ENCODE measurements at regions not wholly inside any gene's neighbourhood (a gene's known extent, or its start where the extent isn't known, plus 50 kb on each side); places are given as distances from the start of the nearest gene placed in this dataset.

DNA sequence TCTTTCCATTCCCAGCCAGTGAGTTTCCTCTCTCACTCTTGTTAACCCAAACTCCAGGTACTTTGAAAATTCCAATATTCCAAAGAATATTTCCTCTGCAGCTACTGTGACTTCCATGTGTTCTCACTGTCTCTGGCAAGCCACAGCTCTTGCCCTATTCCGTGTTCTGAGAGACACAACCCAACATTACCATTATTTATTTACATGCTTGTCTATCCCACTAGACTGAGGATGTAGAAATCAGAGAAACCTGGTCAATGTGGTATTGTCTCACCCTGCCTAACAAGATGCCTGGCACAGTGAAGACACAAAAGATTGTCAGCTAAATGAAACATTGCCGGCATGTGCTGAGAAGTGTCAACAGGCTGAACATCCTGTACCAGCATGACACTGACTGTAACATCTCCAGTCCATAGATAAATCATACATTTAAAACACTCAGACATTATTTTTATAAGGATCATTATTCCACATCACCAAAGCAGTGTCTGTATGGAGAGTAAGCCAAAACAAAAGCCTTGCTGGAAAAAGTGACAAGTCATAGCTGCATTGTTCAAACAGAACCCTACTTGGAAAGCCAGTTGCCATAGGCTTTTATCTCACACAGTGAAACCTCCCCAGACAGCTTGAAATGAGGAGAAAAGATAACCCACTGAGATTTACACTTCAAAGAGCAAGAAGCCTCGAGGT, 72.3 kb downstream of the SIPA1L2 start:
- no CpG with 5 or more reads among the region's 3 CpGs for WGBS (ENCODE audit: extremely low coverage, insufficient read length, low lambda C conversion rate)
- H3K56ac ChIP-seq (ENCODE audit: insufficient read length, low read depth, low read length) = no peak overlapping the region
- no peak overlapping the region for H3K4me2 ChIP-seq (ENCODE audit: insufficient read depth, insufficient read length, low read length)
- no peaks in the 10 kb centered on the region for H3K79me2 ChIP-seq (ENCODE audit: insufficient read depth, low read length)
- H3K4me1 ChIP-seq (ENCODE audit: insufficient read depth, low read length) = peaks cover 15% of the 10 kb centered on the region
- no peak overlapping the region for H2AK5ac ChIP-seq (ENCODE audit: insufficient read length, low read length)
- TF ChIP-seq, protein P1, sequence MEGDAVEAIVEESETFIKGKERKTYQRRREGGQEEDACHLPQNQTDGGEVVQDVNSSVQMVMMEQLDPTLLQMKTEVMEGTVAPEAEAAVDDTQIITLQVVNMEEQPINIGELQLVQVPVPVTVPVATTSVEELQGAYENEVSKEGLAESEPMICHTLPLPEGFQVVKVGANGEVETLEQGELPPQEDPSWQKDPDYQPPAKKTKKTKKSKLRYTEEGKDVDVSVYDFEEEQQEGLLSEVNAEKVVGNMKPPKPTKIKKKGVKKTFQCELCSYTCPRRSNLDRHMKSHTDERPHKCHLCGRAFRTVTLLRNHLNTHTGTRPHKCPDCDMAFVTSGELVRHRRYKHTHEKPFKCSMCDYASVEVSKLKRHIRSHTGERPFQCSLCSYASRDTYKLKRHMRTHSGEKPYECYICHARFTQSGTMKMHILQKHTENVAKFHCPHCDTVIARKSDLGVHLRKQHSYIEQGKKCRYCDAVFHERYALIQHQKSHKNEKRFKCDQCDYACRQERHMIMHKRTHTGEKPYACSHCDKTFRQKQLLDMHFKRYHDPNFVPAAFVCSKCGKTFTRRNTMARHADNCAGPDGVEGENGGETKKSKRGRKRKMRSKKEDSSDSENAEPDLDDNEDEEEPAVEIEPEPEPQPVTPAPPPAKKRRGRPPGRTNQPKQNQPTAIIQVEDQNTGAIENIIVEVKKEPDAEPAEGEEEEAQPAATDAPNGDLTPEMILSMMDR (conservative IDR thresholded peaks at IDR 0.05) = no peak
- no peak overlapping the region for H2AFZ ChIP-seq (ENCODE audit: low read length)
- no peak overlapping the region for H3K27ac ChIP-seq (ENCODE audit: insufficient read length, low read depth, low read length)
- H2BK20ac ChIP-seq (ENCODE audit: low read depth, low read length, poor library complexity, severe bottlenecking) = no peak overlapping the region
- H2BK12ac ChIP-seq (ENCODE audit: insufficient read length, low read depth, low read length) = no peak overlapping the region
- H3K9me3 ChIP-seq (ENCODE audit: control insufficient read depth, low read depth, low read length) = no peaks in the 10 kb centered on the region
- Mint-ChIP-seq H3K27ac (no peak overlapping the region), H3K4me3 (no peak overlapping the region), H3K4me1 (peaks cover 59 to 65% of the 10 kb centered on the region in 2 experiments), H3K27me3 (ENCODE audit: low read depth) (no peaks in the 10 kb centered on the region; the same call in none of the 2 replicates), H3K9me3 (no peaks in the 10 kb centered on the region), H3K36me3 (ENCODE audit: insufficient read depth in 1 of 3, low read depth in 3 of 3) (no peaks in the 10 kb centered on the region)
- H3K18ac ChIP-seq (ENCODE audit: insufficient read length, low read depth, low read length) = no peak overlapping the region
- H3K27me3 ChIP-seq (ENCODE audit: insufficient read depth, low read length) = no peaks in the 10 kb centered on the region
- no peak overlapping the region for H4K91ac ChIP-seq (ENCODE audit: insufficient read length, low read depth, low read length)
- no peak overlapping the region for H2BK5ac ChIP-seq (ENCODE audit: insufficient read length, low read length)
- no peaks in the 10 kb centered on the region for H4K20me1 ChIP-seq (ENCODE audit: control insufficient read depth, insufficient read depth, insufficient read length)
- H2BK15ac ChIP-seq (ENCODE audit: low read depth, low read length) = no peak overlapping the region
- H3K23ac ChIP-seq (ENCODE audit: insufficient read length, low read depth, low read length) = no peak overlapping the region
- H2BK120ac ChIP-seq (ENCODE audit: low read depth, low read length, poor library complexity, severe bottlenecking) = no peak overlapping the region
- no peak overlapping the region for H3K14ac ChIP-seq (ENCODE audit: insufficient read depth, low read length)
- no peak for DNase-seq
- no peak overlapping the region for H3K4ac ChIP-seq (ENCODE audit: low read depth, low read length)
- H3K79me1 ChIP-seq (ENCODE audit: insufficient read depth, low read depth, low read length, poor library complexity, severe bottlenecking) = no peaks in the 10 kb centered on the region
- no peak overlapping the region for H3K9ac ChIP-seq (ENCODE audit: extremely low read depth, insufficient read length, low read length)
- H3K23me2 ChIP-seq (ENCODE audit: insufficient read length, low read depth, low read length, poor library complexity, severe bottlenecking) = no peaks in the 10 kb centered on the region
- H4K8ac ChIP-seq (replicated peaks; ENCODE audit: insufficient read length, low read depth, low read length) = no peak overlapping the region
- H3T11ph ChIP-seq (ENCODE audit: low read length) = no peak overlapping the region
- no peak overlapping the region for H4K5ac ChIP-seq (ENCODE audit: insufficient read length, low read depth, low read length)
